Endothelial cell of umbilical vein (primary cell): ENCODE measurements at regions not wholly inside any gene's neighbourhood (a gene's known extent, or its start where the extent isn't known, plus 50 kb on each side); places are given as distances from the start of the nearest gene placed in this dataset.

Experiments
- BruUV-seq: library from RNA; stranded (reverse); fragments of 400-500 nt; replicated peaks from 2 replicates; lab custom pipeline; 2021; lab: Mats Ljungman, UMichigan
- CTCF ChIA-PET: fragments of 300-600, 350-600 bp; sonication (Branson Sonifier 250); formaldehyde crosslinking; loops from one replicate; lab custom pipeline; 2021; ENCODE audit warnings: antibody characterized with exemption, inconsistent platforms; lab: Charles Lee
- POLR2A ChIA-PET: fragments of 300-600, 350-600 bp; sonication (Branson Sonifier 250); formaldehyde crosslinking; loops from one replicate; lab custom pipeline; 2021; ENCODE audit warnings: antibody characterized with exemption, inconsistent platforms; lab: Charles Lee
- DNase-seq: peaks from one replicate; pipeline ENCODE4 v3.0.0-alpha.2; 2011; ENCODE audit warnings: low read depth, low spot score
- FAIRE-seq: peaks from 2 replicates; lab custom pipeline; 2011; peaks lifted over from hg19 to GRCh38; lab: Jason Lieb, UNC
- H2AFZ ChIP-seq: 2 replicates; pipeline ENCODE4 v1.6.0; 2012; ENCODE audit warnings: low read depth, low read length, control low read depth, inconsistent platforms
- H3K27ac ChIP-seq: 2 replicates; pipeline ENCODE4 v1.5.1; 2011; ENCODE audit warnings: low read depth, mild to moderate bottlenecking, control low read depth, low read length, moderate library complexity; ENCODE audit not compliant: insufficient read depth
- H3K27me3 ChIP-seq, 2 experiments: 2 replicates each; pipeline versions ENCODE4 v1.6.0 to v1.6.1; 2011; ENCODE audit warnings: low read length in 2 of 2, mixed read lengths in 1 of 2; ENCODE audit not compliant: control insufficient read depth in 2 of 2, insufficient read depth in 2 of 2
- H3K36me3 ChIP-seq, 2 experiments: 2 replicates in 1 of 2; 3 replicates in 1 of 2; pipeline ENCODE4 v1.5.1; 2011; ENCODE audit warnings: low read length in 2 of 2, mild to moderate bottlenecking in 1 of 2, moderate library complexity in 1 of 2; ENCODE audit not compliant: control insufficient read depth in 2 of 2, insufficient read depth in 2 of 2; ENCODE audit errors: extremely low read depth in 1 of 2
- H3K4me1 ChIP-seq: 3 replicates; pipeline ENCODE4 v1.5.1; 2011; ENCODE audit warnings: mild to moderate bottlenecking, low read length; ENCODE audit not compliant: control insufficient read depth, insufficient read depth; ENCODE audit errors: extremely low read depth
- H3K4me2 ChIP-seq: 2 replicates; pipeline ENCODE4 v1.6.1; 2011; ENCODE audit warnings: low read length, control low read depth, mixed read lengths; ENCODE audit not compliant: insufficient read depth
- H3K4me3 ChIP-seq, 3 experiments: fragments of 200-600 bp in 1 of 3; sonication (generic), shearing (Covaris generic) in 1 of 3; replicated peaks in 1 of 3; 2 replicates each; pipeline ENCODE4 v1.5.1; 2011 to 2016; ENCODE audit warnings: control low read depth in 3 of 3, low read length in 3 of 3, mild to moderate bottlenecking in 2 of 3, inconsistent platforms in 1 of 3, low read depth in 1 of 3, moderate library complexity in 1 of 3; ENCODE audit not compliant: insufficient read depth in 1 of 3
- H3K79me2 ChIP-seq: 2 replicates; pipeline ENCODE4 v1.6.0; 2012; ENCODE audit warnings: low read length, inconsistent platforms; ENCODE audit not compliant: control insufficient read depth, insufficient read depth
- H3K9ac ChIP-seq: replicated peaks from 2 replicates; pipeline ENCODE3; 2011; ENCODE audit warnings: low read length, control low read depth; ENCODE audit not compliant: insufficient read depth; ENCODE audit errors: extremely low read depth
- H3K9me1 ChIP-seq: replicated peaks from 3 replicates; pipeline ENCODE4 v1.6.0; 2011; ENCODE audit warnings: mild to moderate bottlenecking, low read length; ENCODE audit not compliant: control insufficient read depth, insufficient read depth; ENCODE audit errors: extremely low read depth
- H3K9me3 ChIP-seq: replicated peaks from 2 replicates; pipeline ENCODE4 v1.5.1; 2012; ENCODE audit warnings: low read length, inconsistent platforms; ENCODE audit not compliant: control insufficient read depth, insufficient read depth
- H4K20me1 ChIP-seq: replicated peaks from 2 replicates; pipeline ENCODE3; 2011; ENCODE audit warnings: mild to moderate bottlenecking, low read length; ENCODE audit not compliant: control insufficient read depth, insufficient read depth; ENCODE audit errors: extremely low read depth
- CTCF ChIP-seq, 2 donors: IDR thresholded peaks; 1 replicate in 1 of 2; 2 replicates in 1 of 2; pipeline ENCODE4 v1.5.1; 2011; ENCODE audit warnings: low read length in 2 of 2, mild to moderate bottlenecking in 2 of 2, moderate library complexity in 2 of 2, control low read depth in 1 of 2, inconsistent platforms in 1 of 2, low read depth in 1 of 2; ENCODE audit not compliant: insufficient read depth in 1 of 2; ENCODE audit errors: extremely low read depth in 1 of 2
- EZH2 ChIP-seq: IDR thresholded peaks from 2 replicates; pipeline ENCODE4 v1.6.1; 2012; ENCODE audit warnings: borderline replicate concordance, low read depth, mild to moderate bottlenecking, moderate library complexity, low read length, inconsistent platforms; ENCODE audit not compliant: severe bottlenecking
- FOS ChIP-seq: IDR thresholded peaks from 2 replicates; pipeline ENCODE4 v1.6.1; 2011; ENCODE audit warnings: mild to moderate bottlenecking, low read length, moderate library complexity, borderline replicate concordance; ENCODE audit not compliant: insufficient read depth
- GATA2 ChIP-seq: IDR thresholded peaks from 2 replicates; pipeline ENCODE4 v1.7.0; 2011; ENCODE audit warnings: low read depth, mild to moderate bottlenecking, moderate library complexity, mixed read lengths, low read length; ENCODE audit not compliant: insufficient read length, insufficient read depth
- JUN ChIP-seq: IDR thresholded peaks from 2 replicates; pipeline ENCODE4 v1.6.1; 2011; ENCODE audit warnings: borderline replicate concordance, low read depth; ENCODE audit not compliant: insufficient read length, insufficient read depth
- MYC ChIP-seq: IDR thresholded peaks from one replicate; pipeline ENCODE4 v1.6.1; 2011; ENCODE audit warnings: mild to moderate bottlenecking, low read depth, low read length
- POLR2A ChIP-seq: IDR thresholded peaks from 2 replicates; pipeline ENCODE4 v1.6.1; 2012; ENCODE audit warnings: low read depth, mild to moderate bottlenecking, control low read depth, low read length
- POLR2AphosphoS5 ChIP-seq: IDR thresholded peaks from 2 replicates; pipeline ENCODE4 v1.6.1; 2012; ENCODE audit warnings: low read depth, mild to moderate bottlenecking, control low read depth, low read length, moderate library complexity; ENCODE audit not compliant: insufficient read depth
- dilution Hi-C: fragments of 300-500 bp; cut with MboI; formaldehyde crosslinking; loops from one replicate; pipeline ENCODE4 v1.15.0; 2019; ENCODE audit warnings: low sequenced_read_pairs; ENCODE audit not compliant: extremely low pct_ligation_motif_present
- intact Hi-C: fragments of 100-400 bp; cut with micrococcal nuclease; formaldehyde crosslinking; loops from one replicate; pipeline ENCODE4 v1.10.0; 2022
- TF ChIP-seq, protein P1 (sequence below): IDR thresholded peaks from 2 replicates; pipeline ENCODE4 v1.6.1; 2011; ENCODE audit not compliant: insufficient read depth, insufficient read length

DNA sequence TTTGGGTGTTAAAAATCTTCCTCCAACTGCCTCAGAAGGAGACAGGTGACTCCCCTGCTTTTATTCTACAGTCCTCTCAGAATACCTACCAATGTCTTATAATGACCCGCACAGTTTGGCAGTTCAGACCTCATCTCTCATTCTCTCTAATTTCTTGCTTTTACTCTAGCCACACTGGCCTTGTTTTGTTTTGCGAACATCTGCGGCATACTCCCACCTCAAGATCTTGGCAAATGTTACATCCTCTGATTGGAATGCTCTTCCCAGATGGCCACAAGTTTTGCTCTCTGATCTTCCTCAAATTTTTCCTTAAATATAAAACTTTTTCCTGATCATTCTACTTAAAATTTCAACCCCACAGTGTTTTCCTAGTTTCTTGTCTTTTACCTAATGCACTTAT, 94.1 kb downstream of the PLSCR2 start:
- Histone ChIP-seq H3K9me1 (no peaks in the 10 kb centered on the region), H3K9ac (no peak overlapping the region), H3K27ac (no peak overlapping the region), H2AFZ (no peak overlapping the region), H4K20me1 (no peaks in the 10 kb centered on the region), H3K9me3 (no peaks in the 10 kb centered on the region), H3K4me2 (no peak overlapping the region), H3K4me3 (no peak overlapping the region), H3K36me3 (no peaks in the 10 kb centered on the region), H3K27me3 (no peaks in the 10 kb centered on the region), H3K79me2 (no peaks in the 10 kb centered on the region), H3K4me1 (no peaks in the 10 kb centered on the region)
- intact Hi-C loops: no loop called here
- dilution Hi-C loops: no loop called here
- ChIA-PET CTCF (interaction anchor here (0.8 to 1.4 kb wide), 3 partner anchors 13 to 202 kb away, joined by 3 to 4 read pairs (median 3); no protein-coding TSS in a partner anchor), POLR2A (no interaction called here)
- TF ChIP-seq, protein P1, sequence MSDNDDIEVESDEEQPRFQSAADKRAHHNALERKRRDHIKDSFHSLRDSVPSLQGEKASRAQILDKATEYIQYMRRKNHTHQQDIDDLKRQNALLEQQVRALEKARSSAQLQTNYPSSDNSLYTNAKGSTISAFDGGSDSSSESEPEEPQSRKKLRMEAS: no peak
- no peak for TF ChIP-seq MYC
- no peak for TF ChIP-seq POLR2AphosphoS5
- no peak for TF ChIP-seq CTCF (IDR thresholded peaks at IDR 0.05; ENCODE audit: extremely low read depth in 1 of 2, insufficient read depth in 1 of 2, low read depth in 1 of 2, low read length in 2 of 2)
- no peak for TF ChIP-seq FOS
- TF ChIP-seq GATA2: no peak
- no peak for TF ChIP-seq POLR2A
- no peak for TF ChIP-seq EZH2
- no peak for TF ChIP-seq JUN
- no TSS peak for BruUV-seq
- FAIRE-seq (no peak), DNase-seq (no peak)
